Activated CD4-positive, alpha-beta T cell treated with anti-CD3 and anti-CD28 coated beads for 1 hour (primary cell): ENCODE measurements at regions not wholly inside any gene's neighbourhood (a gene's known extent, or its start where the extent isn't known, plus 50 kb on each side); places are given as distances from the start of the nearest gene placed in this dataset.

Experiments
- DNase-seq: peaks from one replicate; pipeline ENCODE4 v3.0.0-alpha.2; 2020

- no peak for DNase-seq
These were observed 530.2 kb downstream of the CCDC85A start for GRCh38 chr2:56713978-56714377.

GRCh38 chr2:56714400-56714799 is 530.6 kb downstream of the CCDC85A start:
- DNase-seq = no peak

- DNase-seq = no peak
These were observed 531.9 kb downstream of the CCDC85A start for GRCh38 chr2:56715683-56716082.

- DNase-seq = no peak
These were observed 534.6 kb downstream of the CCDC85A start for GRCh38 chr2:56718413-56718812.

- no peak for DNase-seq
These were observed 545.4 kb downstream of the CCDC85A start for GRCh38 chr2:56729212-56729611.

GRCh38 chr2:56732946-56733345 is 549.2 kb downstream of the CCDC85A start:
- no peak for DNase-seq

GRCh38 chr2:56739413-56739812 is 555.6 kb downstream of the CCDC85A start:
- no peak for DNase-seq

GRCh38 chr2:56741601-56742102 is 557.9 kb downstream of the CCDC85A start:
- DNase-seq = no peak

GRCh38 chr2:56743807-56744206 is 560.0 kb downstream of the CCDC85A start:
- DNase-seq = no peak

- no peak for DNase-seq
These were observed 565.5 kb downstream of the CCDC85A start for GRCh38 chr2:56749152-56749752.

GRCh38 chr2:56753182-56753581 is 569.4 kb downstream of the CCDC85A start:
- no peak for DNase-seq

GRCh38 chr2:56754066-56754615 is 570.4 kb downstream of the CCDC85A start:
- no peak for DNase-seq

- no peak for DNase-seq
These were observed 570.8 kb downstream of the CCDC85A start for GRCh38 chr2:56754627-56755026.

GRCh38 chr2:56757884-56758545 is 574.2 kb downstream of the CCDC85A start:
- DNase-seq = no peak

GRCh38 chr2:56763683-56764082 is 579.9 kb downstream of the CCDC85A start:
- DNase-seq = no peak

- no peak for DNase-seq
These were observed 585.2 kb downstream of the CCDC85A start for GRCh38 chr2:56768973-56769372.

GRCh38 chr2:56770490-56770889 is 586.7 kb downstream of the CCDC85A start:
- no peak for DNase-seq

GRCh38 chr2:56784046-56784445 is 600.3 kb downstream of the CCDC85A start:
- DNase-seq = no peak

GRCh38 chr2:56801214-56801613 is 617.4 kb downstream of the CCDC85A start:
- DNase-seq = no peak

- no peak for DNase-seq
These were observed 618.0 kb downstream of the CCDC85A start for GRCh38 chr2:56801770-56802169.

GRCh38 chr2:56803596-56803995 is 619.8 kb downstream of the CCDC85A start:
- DNase-seq = no peak

- DNase-seq = no peak
These were observed 623.1 kb downstream of the CCDC85A start for GRCh38 chr2:56806924-56807323.

GRCh38 chr2:56807861-56808260 is 624.1 kb downstream of the CCDC85A start:
- DNase-seq = no peak

GRCh38 chr2:56811401-56811800 is 627.6 kb downstream of the CCDC85A start:
- no peak for DNase-seq
